ENCODE measurements at regions not wholly inside any gene's neighbourhood (a gene's known extent, or its start where the extent isn't known, plus 50 kb on each side); places are given as distances from the start of the nearest gene placed in this dataset.

DNA sequence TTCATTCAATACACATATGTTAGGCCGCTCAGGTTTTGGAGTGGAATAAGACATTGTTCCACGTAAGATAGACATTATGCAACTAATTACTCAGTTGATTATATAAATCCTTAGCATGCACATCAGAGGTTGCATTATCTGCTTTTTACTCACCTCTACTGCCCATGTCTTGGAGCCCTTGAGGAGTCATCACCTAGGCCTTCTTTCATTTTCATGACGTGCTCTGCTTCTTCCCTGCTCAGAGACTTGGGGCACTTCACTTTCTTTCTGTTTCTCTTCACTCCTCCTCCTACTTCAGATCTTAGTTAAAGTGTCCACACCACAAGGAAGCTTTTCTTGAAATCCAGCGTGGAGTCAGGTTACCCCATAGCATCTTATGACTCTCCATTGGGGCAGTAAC lies 241.1 kb downstream of the TLR4 start:
- no peak for DNase-seq

GRCh38 chr9:117951127-117951526 lies 246.9 kb downstream of the TLR4 start:
- no peak for DNase-seq

DNA sequence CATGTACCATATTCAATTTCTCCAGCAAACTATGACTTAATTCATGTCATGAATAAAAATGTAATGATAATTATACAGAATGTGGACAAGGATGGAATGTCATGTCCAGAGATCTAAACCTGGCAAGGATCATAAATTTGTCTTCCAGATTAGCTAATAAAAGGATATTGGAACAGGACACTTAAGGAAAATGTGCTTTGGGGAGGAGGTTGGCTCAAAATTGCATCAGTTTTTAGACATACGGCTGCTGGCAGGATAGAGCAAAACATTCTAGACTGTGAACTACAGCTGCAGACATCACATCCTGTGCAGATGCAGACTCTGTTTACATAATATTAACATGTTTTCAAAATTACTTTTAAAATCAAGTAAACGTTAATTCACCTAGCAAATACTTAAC lies 248.4 kb downstream of the TLR4 start:
- DNase-seq, result no peak

GRCh38 chr9:117957267-117957666 lies 253.1 kb downstream of the TLR4 start:
- DNase-seq, result no peak

DNA sequence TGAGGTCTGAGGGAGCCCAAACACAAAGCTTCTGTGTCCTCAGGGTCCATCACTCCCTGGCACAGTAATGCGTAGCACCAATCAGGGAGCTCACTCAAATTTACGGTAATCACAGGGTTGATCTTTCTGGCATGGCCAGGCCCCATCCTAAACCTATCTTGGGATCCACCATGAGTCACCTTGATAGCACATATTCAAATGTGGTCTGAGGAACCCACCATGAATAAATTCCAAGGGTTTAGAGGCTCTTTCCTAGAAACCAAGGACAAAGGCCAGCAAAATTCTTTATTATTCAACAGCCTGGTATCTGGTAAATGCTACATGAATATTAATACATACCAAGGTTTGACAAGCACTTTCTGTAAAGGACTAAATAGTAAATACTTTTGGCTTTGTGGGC lies 254.5 kb downstream of the TLR4 start:
- DNase-seq, result no peak

DNA sequence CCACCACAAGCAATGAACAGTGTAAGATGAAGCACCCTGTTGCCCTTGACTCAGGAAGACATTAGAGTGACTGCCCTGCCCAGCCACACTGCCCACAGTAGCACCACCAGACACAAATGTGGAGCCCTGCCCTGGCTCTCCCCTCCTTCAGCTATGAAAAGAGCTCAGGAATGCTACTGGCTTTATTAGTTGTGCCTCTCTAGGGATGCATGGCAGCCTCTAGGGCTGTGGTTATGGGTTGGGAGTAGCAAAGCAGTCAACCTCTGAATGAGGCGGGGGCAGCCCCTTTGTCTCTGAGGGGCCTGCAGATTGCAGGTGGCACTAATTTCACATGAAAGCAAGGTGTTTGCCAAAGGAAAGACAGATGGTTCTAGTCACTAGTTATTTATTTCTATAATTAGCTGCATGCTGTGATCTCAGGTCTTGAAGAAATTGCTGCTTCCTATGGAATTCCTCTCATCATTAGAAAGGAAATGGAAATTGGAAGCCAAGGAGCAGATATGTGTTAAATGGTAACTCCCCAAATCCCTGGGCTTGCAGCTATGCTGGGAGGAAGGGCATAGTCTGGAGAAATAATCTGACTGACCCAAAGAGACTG lies 259.4 kb downstream of the TLR4 start:
- no peak for DNase-seq

GRCh38 chr9:117970276-117971050 lies 266.3 kb downstream of the TLR4 start:
- no peak for DNase-seq

DNA sequence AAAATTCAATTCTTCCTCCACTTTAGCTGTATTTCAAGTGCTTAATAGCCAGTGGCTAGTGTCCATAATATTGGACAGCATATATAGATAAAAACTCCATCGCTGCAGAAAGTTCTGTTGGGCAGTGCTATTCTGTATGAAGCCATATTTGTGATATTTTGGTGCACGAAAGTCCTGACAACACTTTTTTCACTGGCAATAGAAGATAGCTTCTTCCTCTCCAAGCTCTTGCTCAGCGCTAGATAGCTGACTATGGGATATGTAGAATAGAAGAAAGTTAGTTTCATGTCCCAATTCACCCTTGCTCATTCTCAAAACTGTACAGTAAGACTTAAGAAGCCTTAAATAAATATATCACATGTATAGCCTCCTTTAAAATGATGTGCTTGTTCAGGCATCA lies 269.9 kb downstream of the TLR4 start:
- DNase-seq, result no peak

DNA sequence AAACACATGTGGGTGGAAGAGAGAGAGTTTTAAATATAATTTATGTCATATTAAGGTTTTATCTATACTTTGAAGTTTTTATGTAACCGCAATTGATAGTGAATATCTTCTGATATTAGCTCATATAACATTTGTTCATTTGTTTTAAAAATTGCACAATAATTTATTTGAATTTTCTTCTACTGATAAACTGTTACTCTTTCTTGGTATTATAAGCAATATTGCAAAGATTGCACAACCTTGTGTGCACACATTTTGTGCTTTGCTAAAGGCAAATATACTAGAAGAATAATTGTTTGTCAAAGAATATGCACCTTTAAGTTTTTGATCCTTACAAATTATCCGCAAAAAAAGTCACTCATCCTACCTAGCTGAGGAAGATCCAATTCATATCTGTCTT lies 275.7 kb downstream of the TLR4 start:
- DNase-seq, result no peak

DNA sequence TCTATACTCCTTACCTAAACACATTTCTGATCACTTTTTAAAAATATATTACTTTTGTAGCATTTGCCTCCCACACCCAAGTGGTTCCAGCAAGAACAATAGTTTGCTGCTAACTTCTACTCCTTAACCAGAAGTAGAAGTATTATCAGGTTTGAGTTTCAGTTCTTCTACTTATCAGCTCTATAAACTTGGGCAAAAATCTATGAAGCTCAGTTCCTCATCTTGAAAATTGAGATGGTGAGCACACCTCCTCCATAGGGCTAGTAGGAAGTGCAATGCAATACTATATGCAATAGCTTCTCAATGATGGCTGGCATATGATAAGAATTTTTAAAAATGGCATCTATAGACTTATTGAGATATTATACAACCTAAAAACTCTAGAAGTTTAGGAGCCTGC lies 283.7 kb downstream of the TLR4 start:
- no peak for DNase-seq

DNA sequence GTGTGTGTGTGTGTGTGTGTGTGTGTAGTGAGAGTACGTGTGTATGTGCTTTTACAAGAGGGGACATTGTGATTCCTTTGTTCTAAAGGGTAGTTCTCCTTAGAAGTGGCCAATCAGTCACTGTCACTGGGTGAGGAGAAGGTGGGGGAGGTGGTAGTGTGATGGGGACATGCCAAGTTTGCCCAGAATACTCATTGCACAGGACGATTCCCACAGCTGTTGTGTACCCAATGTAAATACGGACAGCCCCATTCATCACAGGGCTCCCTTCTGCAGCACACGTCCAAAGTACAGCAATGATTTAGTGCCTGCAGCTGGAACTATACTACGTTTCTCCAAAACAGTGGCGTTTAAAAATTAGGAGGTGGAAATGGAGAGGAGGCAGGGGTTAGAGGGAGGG lies 287.8 kb downstream of the TLR4 start:
- DNase-seq, result no peak

DNA sequence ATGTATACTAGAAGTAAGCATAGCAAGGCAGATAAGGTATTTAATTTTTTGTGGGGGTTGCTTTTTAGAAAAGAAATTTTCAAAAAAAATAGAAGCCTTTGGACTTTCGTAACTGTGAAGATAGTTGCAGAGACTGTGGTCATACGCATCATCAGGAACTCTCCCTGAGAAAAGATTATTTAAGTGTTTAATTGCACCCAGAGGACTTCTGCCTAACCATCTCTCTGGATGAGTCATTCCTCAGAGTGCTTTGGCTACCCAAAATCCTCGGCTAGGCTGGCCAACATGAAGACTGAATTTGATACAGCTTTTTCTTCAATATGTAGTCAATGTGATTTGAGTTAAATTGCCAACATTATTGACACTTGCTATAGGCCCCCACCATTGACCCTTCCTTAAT lies 296.4 kb downstream of the TLR4 start:
- no peak for DNase-seq

DNA sequence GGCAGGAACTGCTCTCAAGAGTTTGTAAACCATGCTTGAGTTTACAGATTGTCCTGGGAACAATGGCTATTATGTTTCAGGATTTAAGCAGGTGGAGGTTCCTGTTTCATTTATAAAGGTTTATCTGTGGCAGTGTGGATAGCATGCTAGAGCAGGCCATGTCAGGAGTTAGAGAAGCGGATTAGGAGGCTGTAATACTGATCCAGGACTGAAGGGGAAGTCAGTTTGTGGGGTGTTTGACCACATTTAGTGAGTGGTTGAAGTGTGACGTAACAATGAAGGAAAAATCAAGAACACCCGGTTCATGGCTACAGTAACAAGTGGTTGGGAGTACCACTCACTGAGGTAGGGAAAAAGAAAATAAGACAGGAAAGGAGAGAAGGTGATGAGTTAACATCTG lies 299.0 kb downstream of the TLR4 start:
- DNase-seq, result no peak

- no peak for DNase-seq
Measured at GRCh38 chr9:118008246-118008645, 304.0 kb downstream of the TLR4 start.

DNA sequence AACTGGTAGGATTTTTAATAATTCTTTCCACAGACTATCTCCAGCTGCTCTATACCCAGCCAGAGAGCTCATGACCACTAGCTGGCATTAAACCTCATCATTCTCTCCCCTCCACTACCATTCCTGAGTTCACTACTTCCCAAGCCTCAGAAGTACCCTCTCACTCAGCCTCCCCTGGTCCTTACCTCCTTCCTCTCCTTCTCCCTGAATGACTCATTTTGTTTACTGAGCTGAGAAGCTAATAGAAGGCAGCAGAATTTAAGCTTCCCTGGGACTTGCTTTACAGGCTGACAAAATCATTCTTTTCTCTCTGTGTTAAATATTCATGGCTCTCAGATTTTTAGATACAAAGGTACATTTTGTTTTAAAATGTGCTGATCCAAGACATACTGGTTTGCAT lies 305.4 kb downstream of the TLR4 start:
- no peak for DNase-seq

- DNase-seq, result no peak
Measured at GRCh38 chr9:118017607-118018122, 313.5 kb downstream of the TLR4 start.

- no peak for DNase-seq
Measured at GRCh38 chr9:118023644-118024043, 319.4 kb downstream of the TLR4 start.

- DNase-seq, result no peak
Measured at GRCh38 chr9:118028225-118028624, 324.0 kb downstream of the TLR4 start.

GRCh38 chr9:118029425-118029824 lies 325.2 kb downstream of the TLR4 start:
- no peak for DNase-seq

DNA sequence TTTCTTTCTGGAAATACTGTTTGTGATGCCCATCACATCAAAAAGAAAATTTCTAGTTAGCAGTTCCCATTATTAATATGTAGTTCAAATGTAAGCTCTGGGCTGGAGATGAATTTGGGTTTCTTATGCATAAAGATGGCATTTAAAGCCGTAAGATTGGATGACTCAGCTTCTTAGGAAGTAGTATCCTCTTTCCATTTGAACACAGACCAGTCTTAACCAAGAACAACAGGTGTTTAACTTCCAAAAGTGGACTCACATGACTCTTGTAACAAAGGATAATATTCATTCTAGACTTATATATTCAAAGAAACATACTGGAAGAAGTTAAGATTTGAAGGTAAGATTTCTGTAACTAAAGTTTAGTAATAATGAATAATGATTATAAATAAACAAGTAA lies 330.5 kb downstream of the TLR4 start:
- no peak for DNase-seq

- DNase-seq, result no peak
Measured at GRCh38 chr9:118038713-118039112, 334.5 kb downstream of the TLR4 start.

- DNase-seq, result no peak
Measured at GRCh38 chr9:118058227-118058626, 354.0 kb downstream of the TLR4 start.

DNA sequence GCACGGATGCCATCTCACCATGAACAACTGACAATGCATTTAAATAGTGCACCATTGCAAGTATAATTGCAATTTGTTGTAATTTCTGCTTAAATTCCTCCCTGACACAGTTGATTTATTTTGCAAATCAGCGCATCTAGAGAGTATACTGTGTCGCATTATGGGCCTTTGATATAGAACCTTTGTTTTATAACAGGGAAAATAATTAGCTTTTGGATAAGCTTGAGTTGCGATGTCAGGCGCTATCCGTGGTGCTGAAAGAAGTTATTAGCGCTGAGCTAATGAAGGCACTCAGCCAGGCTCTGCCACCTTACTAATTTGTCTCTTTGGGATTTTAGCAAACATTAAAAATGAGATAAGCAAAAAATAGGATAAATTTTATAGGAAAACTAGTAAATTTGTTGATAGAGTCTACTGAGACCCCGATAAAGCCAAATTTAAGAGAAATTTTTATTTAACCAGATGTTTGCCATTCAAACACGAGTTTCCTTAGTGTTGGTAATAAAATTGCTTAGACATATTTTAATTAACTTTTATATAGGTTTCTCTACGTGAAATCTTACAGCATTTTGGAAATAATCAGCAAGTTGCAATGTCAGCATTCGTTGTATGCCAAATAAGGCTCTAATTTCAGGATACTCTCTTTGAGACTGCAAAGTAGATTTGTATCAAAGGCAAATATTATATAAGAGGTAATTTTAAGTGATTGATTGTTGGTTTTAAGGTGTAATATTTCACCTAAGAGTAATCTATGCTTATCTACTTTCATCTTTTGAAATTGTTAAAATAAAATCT lies 355.5 kb downstream of the TLR4 start:
- DNase-seq, result no peak

DNA sequence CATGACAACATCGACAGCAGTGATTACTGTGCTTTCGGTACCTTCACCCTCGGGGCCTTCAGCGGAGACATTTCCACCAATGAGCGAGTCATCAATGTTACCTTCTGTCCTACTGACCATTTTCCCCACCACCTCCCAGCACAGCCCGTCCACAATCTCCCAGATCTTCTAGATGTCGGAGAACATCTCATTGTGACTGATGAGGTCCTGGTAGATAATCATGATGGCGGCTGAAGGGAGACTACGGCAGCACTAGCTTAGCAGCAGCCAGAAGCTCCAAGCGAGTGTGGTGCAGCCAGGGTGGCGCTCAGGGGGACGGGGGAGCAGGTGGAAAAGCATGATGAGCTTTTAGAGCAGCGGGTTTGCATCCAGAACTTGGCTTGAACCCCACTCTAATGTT lies 379.0 kb downstream of the TLR4 start:
- DNase-seq, result no peak

All from stimulated activated CD4-positive, alpha-beta T cell treated with anti-CD3 and anti-CD28 coated beads, Interleukin-1b, Interleukin-23, amount 100 ng/mL, for 48 hours (primary cell).